Stimulated activated naive CD4-positive, alpha-beta T cell treated with Interleukin-2 at 50 U/mL for 16 hours (primary cell): ENCODE measurements at regions not wholly inside any gene's neighbourhood (a gene's known extent, or its start where the extent isn't known, plus 50 kb on each side); places are given as distances from the start of the nearest gene placed in this dataset.

Source experiments
- DNase-seq: peaks from one replicate; lab custom pipeline; 2025; lab: John Stamatoyannopoulos, UW

GRCh38 chr4:23660865-23661264, 229.0 kb downstream of the PPARGC1A start:
- DNase-seq, result no peak

- DNase-seq, result no peak
Measured at GRCh38 chr4:23654791-23655190, 235.1 kb downstream of the PPARGC1A start.

GRCh38 chr4:23648854-23649596, 240.8 kb downstream of the PPARGC1A start:
- no peak for DNase-seq

- DNase-seq, result no peak
Measured at GRCh38 chr4:23635468-23635867, 254.4 kb downstream of the PPARGC1A start.

- no peak for DNase-seq
Measured at GRCh38 chr4:23631255-23631950, 258.4 kb downstream of the PPARGC1A start.

- no peak for DNase-seq
Measured at GRCh38 chr4:23630110-23630509, 259.7 kb downstream of the PPARGC1A start.

- DNase-seq, result no peak
Measured at GRCh38 chr4:23629421-23629820, 260.4 kb downstream of the PPARGC1A start.

- no peak for DNase-seq
Measured at GRCh38 chr4:23614284-23614892, 275.5 kb downstream of the PPARGC1A start.

GRCh38 chr4:23613782-23614181, 276.1 kb downstream of the PPARGC1A start:
- no peak for DNase-seq

- no peak for DNase-seq
Measured at GRCh38 chr4:23602720-23603119, 287.1 kb downstream of the PPARGC1A start.

- no peak for DNase-seq
Measured at GRCh38 chr4:23594125-23594524, 295.7 kb downstream of the PPARGC1A start.

- no peak for DNase-seq
Measured at GRCh38 chr4:23590431-23590830, 299.4 kb downstream of the PPARGC1A start.

GRCh38 chr4:23584024-23584423, 305.8 kb downstream of the PPARGC1A start:
- no peak for DNase-seq

- no peak for DNase-seq
Measured at GRCh38 chr4:23582671-23583070, 307.2 kb downstream of the PPARGC1A start.

GRCh38 chr4:23579166-23579565, 310.7 kb downstream of the PPARGC1A start:
- no peak for DNase-seq

GRCh38 chr4:23577398-23577797, 312.4 kb downstream of the PPARGC1A start:
- no peak for DNase-seq

- DNase-seq, result no peak
Measured at GRCh38 chr4:23572382-23572781, 317.5 kb downstream of the PPARGC1A start.

GRCh38 chr4:23567338-23567737, 322.5 kb downstream of the PPARGC1A start:
- no peak for DNase-seq

GRCh38 chr4:23560748-23561147, 329.1 kb downstream of the PPARGC1A start:
- DNase-seq, result no peak

- DNase-seq, result no peak
Measured at GRCh38 chr4:23558101-23558500, 331.7 kb downstream of the PPARGC1A start.

- DNase-seq, result no peak
Measured at GRCh38 chr4:23547601-23548000, 342.2 kb downstream of the PPARGC1A start.

- DNase-seq, result no peak
Measured at GRCh38 chr4:23547096-23547495, 342.8 kb downstream of the PPARGC1A start.

- no peak for DNase-seq
Measured at GRCh38 chr4:23539969-23540569, 349.8 kb downstream of the PPARGC1A start.
